B cell (primary cell): ENCODE measurements at regions not wholly inside any gene's neighbourhood (a gene's known extent, or its start where the extent isn't known, plus 50 kb on each side); places are given as distances from the start of the nearest gene placed in this dataset.
"Not testable (repeated sequence)": the region's sequence is repeated elsewhere in the genome, so short reads cannot be mapped to it uniquely, and the experiment has no call there.

ENCODE experiments used
- EZH2 ChIP-seq: IDR thresholded peaks from 2 replicates; pipeline ENCODE4 v1.6.1; 2012; ENCODE audit warnings: borderline replicate concordance, low read depth, mild to moderate bottlenecking, moderate library complexity, low read length; ENCODE audit not compliant: insufficient read depth, poor library complexity, severe bottlenecking
- TF ChIP-seq, protein P1 (sequence below): fragments of 200-600 bp; IDR thresholded peaks from one replicate; pipeline ENCODE4 v1.8.0; 2022; ENCODE audit warnings: antibody characterized with exemption, mild to moderate bottlenecking

DNA sequence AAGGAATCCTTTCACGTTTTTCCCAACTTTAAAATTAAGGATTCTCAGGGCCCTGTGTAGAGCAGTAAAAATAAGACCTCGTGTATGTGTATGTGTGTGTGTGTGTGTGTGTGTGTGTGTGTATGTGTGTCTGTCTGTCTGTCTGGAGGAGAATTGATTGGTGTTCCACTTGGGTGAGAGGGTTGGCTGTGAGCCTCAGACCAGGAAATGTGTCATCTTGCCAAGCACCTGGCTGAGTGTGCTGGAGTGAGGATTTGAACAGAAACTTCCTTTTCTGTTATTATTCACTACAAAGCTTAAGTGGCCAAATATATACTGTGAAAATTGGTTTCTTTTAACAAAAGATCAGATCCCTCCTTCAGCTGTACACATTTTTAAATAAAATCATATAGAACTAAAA lies 103.6 kb upstream of the NUDT6 start:
- TF ChIP-seq, protein P1, sequence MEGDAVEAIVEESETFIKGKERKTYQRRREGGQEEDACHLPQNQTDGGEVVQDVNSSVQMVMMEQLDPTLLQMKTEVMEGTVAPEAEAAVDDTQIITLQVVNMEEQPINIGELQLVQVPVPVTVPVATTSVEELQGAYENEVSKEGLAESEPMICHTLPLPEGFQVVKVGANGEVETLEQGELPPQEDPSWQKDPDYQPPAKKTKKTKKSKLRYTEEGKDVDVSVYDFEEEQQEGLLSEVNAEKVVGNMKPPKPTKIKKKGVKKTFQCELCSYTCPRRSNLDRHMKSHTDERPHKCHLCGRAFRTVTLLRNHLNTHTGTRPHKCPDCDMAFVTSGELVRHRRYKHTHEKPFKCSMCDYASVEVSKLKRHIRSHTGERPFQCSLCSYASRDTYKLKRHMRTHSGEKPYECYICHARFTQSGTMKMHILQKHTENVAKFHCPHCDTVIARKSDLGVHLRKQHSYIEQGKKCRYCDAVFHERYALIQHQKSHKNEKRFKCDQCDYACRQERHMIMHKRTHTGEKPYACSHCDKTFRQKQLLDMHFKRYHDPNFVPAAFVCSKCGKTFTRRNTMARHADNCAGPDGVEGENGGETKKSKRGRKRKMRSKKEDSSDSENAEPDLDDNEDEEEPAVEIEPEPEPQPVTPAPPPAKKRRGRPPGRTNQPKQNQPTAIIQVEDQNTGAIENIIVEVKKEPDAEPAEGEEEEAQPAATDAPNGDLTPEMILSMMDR = not testable (repeated sequence)
- TF ChIP-seq EZH2 = not testable (repeated sequence)
